ENCODE measurements at regions not wholly inside any gene's neighbourhood (a gene's known extent, or its start where the extent isn't known, plus 50 kb on each side); places are given as distances from the start of the nearest gene placed in this dataset.

DNA sequence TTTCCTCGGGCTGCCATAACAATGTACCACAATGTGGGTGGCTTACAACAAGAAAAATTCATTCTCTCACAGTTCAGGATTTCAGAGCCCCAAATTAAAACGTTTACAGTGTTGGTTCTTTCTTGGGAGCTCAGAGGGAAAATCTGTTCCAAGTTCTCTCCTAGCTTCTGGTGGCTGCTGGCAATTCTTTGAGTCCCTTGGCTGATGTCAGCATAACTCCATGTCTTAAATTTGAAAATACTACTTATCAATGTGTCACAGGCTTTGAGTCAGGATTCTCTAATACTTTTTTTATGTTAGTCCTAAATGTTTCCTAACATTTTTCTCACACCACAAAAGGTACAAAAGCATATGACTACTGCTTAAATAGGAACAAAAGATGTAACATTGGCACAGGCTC, 198.4 kb upstream of the ATXN7L3B start:
- Histone ChIP-seq H3K4me3 (no peak overlapping the region), H3K4me1 (no peaks in the 10 kb centered on the region), H3K9me3 (no peaks in the 10 kb centered on the region), H3K27me3 (no peaks in the 10 kb centered on the region), H3K36me3 (no peaks in the 10 kb centered on the region), H3K27ac (no peak overlapping the region)
- intact Hi-C loops (cut with DNase I): no loop called here
- 34 to 53% methylated on average over 2 of the region's 2 CpGs for WGBS, 2 donors
- FAIRE-seq: no peak
- ATAC-seq: no peak
- TF ChIP-seq, protein P1, sequence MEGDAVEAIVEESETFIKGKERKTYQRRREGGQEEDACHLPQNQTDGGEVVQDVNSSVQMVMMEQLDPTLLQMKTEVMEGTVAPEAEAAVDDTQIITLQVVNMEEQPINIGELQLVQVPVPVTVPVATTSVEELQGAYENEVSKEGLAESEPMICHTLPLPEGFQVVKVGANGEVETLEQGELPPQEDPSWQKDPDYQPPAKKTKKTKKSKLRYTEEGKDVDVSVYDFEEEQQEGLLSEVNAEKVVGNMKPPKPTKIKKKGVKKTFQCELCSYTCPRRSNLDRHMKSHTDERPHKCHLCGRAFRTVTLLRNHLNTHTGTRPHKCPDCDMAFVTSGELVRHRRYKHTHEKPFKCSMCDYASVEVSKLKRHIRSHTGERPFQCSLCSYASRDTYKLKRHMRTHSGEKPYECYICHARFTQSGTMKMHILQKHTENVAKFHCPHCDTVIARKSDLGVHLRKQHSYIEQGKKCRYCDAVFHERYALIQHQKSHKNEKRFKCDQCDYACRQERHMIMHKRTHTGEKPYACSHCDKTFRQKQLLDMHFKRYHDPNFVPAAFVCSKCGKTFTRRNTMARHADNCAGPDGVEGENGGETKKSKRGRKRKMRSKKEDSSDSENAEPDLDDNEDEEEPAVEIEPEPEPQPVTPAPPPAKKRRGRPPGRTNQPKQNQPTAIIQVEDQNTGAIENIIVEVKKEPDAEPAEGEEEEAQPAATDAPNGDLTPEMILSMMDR (IDR thresholded peaks at IDR 0.05): no peak
- no peak for DNase-seq

DNA sequence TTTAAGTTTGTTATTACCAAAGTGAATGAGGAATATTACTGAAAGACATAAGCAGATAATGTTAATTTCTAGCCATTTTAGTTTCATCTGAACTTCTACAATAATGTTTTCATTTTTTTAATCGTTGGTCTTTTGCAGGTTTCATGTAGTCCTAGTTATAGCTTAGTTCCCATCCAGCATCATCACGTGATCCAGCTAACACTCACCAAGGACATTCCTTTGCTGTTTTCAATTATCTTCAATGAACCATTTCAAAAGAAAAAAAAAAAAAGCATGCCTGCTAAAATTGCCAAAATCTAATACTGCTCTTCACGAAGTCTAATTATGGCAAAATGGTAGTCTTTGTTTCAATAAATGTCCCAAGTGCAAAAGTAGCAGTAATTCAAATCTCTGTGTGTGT, 187.7 kb upstream of the ATXN7L3B start:
- no peaks in the 10 kb centered on the region for H3K36me3 ChIP-seq
- no peaks in the 10 kb centered on the region for H3K4me1 ChIP-seq
- TF ChIP-seq, protein P1 (IDR thresholded peaks at IDR 0.05): no peak
- no peaks in the 10 kb centered on the region for H3K27me3 ChIP-seq
- whole genome bisulfite sequencing, 2 donors: 69 to 74% methylated on average over 3 of the region's 3 CpGs
- DNase-seq (no peak), FAIRE-seq (no peak), ATAC-seq (no peak)
- H3K27ac ChIP-seq: no peak overlapping the region
- H3K4me3 ChIP-seq: no peak overlapping the region
- no peaks in the 10 kb centered on the region for H3K9me3 ChIP-seq
- intact Hi-C loops (cut with DNase I): no loop called here

DNA sequence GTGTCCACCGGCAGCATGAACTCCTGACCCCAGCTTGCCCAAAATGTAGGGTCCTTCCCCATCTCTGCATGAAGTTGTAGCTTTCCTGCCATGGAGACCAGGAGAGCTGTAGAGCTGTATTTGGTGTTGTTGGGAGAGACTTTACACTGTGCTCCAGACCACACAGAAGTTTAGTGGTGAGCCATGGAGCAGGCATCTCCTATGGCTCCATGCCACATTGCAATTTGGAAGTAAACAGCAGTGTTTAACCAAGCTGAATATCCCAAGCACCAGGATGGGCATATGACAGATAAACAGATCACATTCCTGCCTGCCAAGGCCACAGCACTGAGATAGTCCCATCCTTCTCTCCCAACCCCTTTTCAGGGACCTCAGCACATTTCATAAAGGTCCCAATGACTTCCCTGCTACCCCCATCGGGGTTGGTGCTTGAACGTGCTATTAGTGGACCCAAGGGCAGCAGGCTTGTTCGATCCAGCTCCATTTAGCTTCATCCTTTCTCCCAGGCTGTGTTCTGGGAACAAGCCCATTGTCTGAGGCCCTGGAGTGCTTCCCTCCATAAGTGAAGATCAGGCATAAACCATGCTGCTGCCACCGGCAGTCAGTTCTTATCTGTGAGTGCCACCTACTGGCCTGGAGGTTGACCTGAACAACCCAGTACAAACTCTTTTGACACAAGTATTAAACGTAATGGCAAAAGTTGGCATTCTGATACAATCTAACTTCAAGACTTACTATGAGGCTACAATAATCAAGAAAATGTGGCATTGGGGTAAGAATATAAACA, 172.3 kb upstream of the ATXN7L3B start:
- TF ChIP-seq, protein P1 (IDR thresholded peaks at IDR 0.05): peak in 1 of 4 donors; percentile 13
- intact Hi-C loops (cut with DNase I): no loop called here
- Histone ChIP-seq H3K27ac (no peak overlapping the region), H3K36me3 (no peaks in the 10 kb centered on the region), H3K9me3 (no peaks in the 10 kb centered on the region), H3K27me3 (no peaks in the 10 kb centered on the region), H3K4me3 (no peak overlapping the region), H3K4me1 (no peaks in the 10 kb centered on the region)
- DNase-seq: peak in 1 of 6 donors; percentile 29
- no peak for FAIRE-seq
- ATAC-seq: peak in 3 of 4 donors; percentile 31 to 66 (median 51)
- WGBS, 2 donors: 70% methylated on average over 6 of the region's 6 CpGs

DNA sequence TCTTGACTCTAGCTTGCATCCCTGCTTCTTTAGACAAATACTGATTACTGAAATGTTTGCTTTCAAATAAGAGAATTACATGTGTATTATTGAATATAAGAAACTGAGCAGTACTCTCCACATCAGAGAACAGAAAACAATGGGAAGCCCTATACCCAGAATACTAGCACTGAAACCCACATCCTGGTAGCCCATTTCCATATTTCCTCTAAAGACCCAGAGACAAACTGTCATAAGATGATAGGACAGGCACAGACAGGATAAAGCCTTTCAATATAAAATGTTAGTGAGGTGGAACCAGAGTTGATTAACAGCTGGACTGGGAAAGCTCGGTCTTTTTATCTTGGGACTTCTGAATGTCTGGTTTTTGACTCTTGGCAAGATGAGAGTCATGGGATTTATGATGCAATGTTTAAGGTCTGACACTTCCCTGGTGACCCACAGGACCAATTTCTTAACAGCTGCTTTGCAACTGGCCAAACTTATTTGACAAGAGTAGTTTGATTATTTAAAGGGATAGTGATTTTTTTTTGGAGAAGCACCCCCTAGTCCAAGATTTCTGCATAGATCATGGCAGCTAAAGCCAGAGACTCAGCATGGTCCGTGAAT, 166.9 kb upstream of the ATXN7L3B start:
- ATAC-seq (no peak), FAIRE-seq (no peak)
- WGBS, 2 donors: 40 to 49% methylated on average over 2 of the region's 2 CpGs

More for the DNA sequence above, 166.9 kb upstream of the ATXN7L3B start:
- intact Hi-C loops (cut with DNase I): no loop called here
- Histone ChIP-seq H3K36me3 (no peaks in the 10 kb centered on the region), H3K9me3 (no peaks in the 10 kb centered on the region), H3K4me3 (no peak overlapping the region), H3K27me3 (no peaks in the 10 kb centered on the region), H3K27ac (no peak overlapping the region), H3K4me1 (no peaks in the 10 kb centered on the region)
- TF ChIP-seq, protein P1 (IDR thresholded peaks at IDR 0.05): no peak
- DNase-seq: no peak
